ENCODE measurements at regions not wholly inside any gene's neighbourhood (a gene's known extent, or its start where the extent isn't known, plus 50 kb on each side); places are given as distances from the start of the nearest gene placed in this dataset.

- DNase-seq = no peak
- WGBS (ENCODE audit: insufficient coverage, low lambda C conversion rate) = 79% methylated on average over 2 of the region's 2 CpGs
- H3K27ac ChIP-seq (ENCODE audit: low read length) = no peak overlapping the region
- H3K27me3 ChIP-seq (ENCODE audit: control insufficient read depth, insufficient read depth, low read length) = no peaks in the 10 kb centered on the region
- no peaks in the 10 kb centered on the region for H3K9me3 ChIP-seq (ENCODE audit: control insufficient read depth, low read depth, low read length)
- no peaks in the 10 kb centered on the region for H3K4me1 ChIP-seq (ENCODE audit: control insufficient read depth, insufficient read depth, low read length)
- H3K36me3 ChIP-seq (ENCODE audit: control insufficient read depth, insufficient read depth, low read length) = no peaks in the 10 kb centered on the region
- no peak overlapping the region for H3K4me3 ChIP-seq (ENCODE audit: low read length)
Observed at GRCh38 chr2:103860016-103860415, 993.9 kb upstream of the POU3F3 start.

GRCh38 chr2:103868396-103868795, 985.5 kb upstream of the POU3F3 start:
- H3K9me3 ChIP-seq (ENCODE audit: control insufficient read depth, low read depth, low read length) = no peaks in the 10 kb centered on the region
- no peak overlapping the region for H3K4me3 ChIP-seq (ENCODE audit: low read length)
- H3K27me3 ChIP-seq (ENCODE audit: control insufficient read depth, insufficient read depth, low read length) = no peaks in the 10 kb centered on the region
- no peak overlapping the region for H3K27ac ChIP-seq (ENCODE audit: low read length)
- WGBS (ENCODE audit: insufficient coverage, low lambda C conversion rate) = no CpG with 5 or more reads among the region's 2 CpGs
- H3K36me3 ChIP-seq (ENCODE audit: control insufficient read depth, insufficient read depth, low read length) = no peaks in the 10 kb centered on the region
- H3K4me1 ChIP-seq (ENCODE audit: control insufficient read depth, insufficient read depth, low read length) = no peaks in the 10 kb centered on the region
- DNase-seq = no peak

GRCh38 chr2:103873716-103874351, 980.1 kb upstream of the POU3F3 start:
- Histone ChIP-seq H3K36me3 (ENCODE audit: control insufficient read depth, insufficient read depth, low read length) (no peaks in the 10 kb centered on the region), H3K27ac (ENCODE audit: low read length) (no peak overlapping the region), H3K27me3 (ENCODE audit: control insufficient read depth, insufficient read depth, low read length) (no peaks in the 10 kb centered on the region), H3K9me3 (ENCODE audit: control insufficient read depth, low read depth, low read length) (no peaks in the 10 kb centered on the region), H3K4me1 (ENCODE audit: control insufficient read depth, insufficient read depth, low read length) (no peaks in the 10 kb centered on the region), H3K4me3 (ENCODE audit: low read length) (no peak overlapping the region)
- 67% methylated on average over 3 of the region's 10 CpGs for WGBS (ENCODE audit: insufficient coverage, low lambda C conversion rate)
- DNase-seq = no peak

GRCh38 chr2:103875131-103875530, 978.8 kb upstream of the POU3F3 start:
- Histone ChIP-seq H3K4me1 (ENCODE audit: control insufficient read depth, insufficient read depth, low read length) (no peaks in the 10 kb centered on the region), H3K9me3 (ENCODE audit: control insufficient read depth, low read depth, low read length) (no peaks in the 10 kb centered on the region), H3K4me3 (ENCODE audit: low read length) (no peak overlapping the region), H3K36me3 (ENCODE audit: control insufficient read depth, insufficient read depth, low read length) (no peaks in the 10 kb centered on the region), H3K27ac (ENCODE audit: low read length) (no peak overlapping the region), H3K27me3 (ENCODE audit: control insufficient read depth, insufficient read depth, low read length) (no peaks in the 10 kb centered on the region)
- WGBS (ENCODE audit: insufficient coverage, low lambda C conversion rate) = no CpG with 5 or more reads among the region's 1 CpG
- DNase-seq = no peak

GRCh38 chr2:103875531-103875930, 978.4 kb upstream of the POU3F3 start:
- DNase-seq = no peak
- Histone ChIP-seq H3K9me3 (ENCODE audit: control insufficient read depth, low read depth, low read length) (no peaks in the 10 kb centered on the region), H3K27me3 (ENCODE audit: control insufficient read depth, insufficient read depth, low read length) (no peaks in the 10 kb centered on the region), H3K4me3 (ENCODE audit: low read length) (no peak overlapping the region), H3K27ac (ENCODE audit: low read length) (no peak overlapping the region), H3K36me3 (ENCODE audit: control insufficient read depth, insufficient read depth, low read length) (no peaks in the 10 kb centered on the region), H3K4me1 (ENCODE audit: control insufficient read depth, insufficient read depth, low read length) (no peaks in the 10 kb centered on the region)
- 100% methylated on average over 1 of the region's 3 CpGs for WGBS (ENCODE audit: insufficient coverage, low lambda C conversion rate)

- no peaks in the 10 kb centered on the region for H3K36me3 ChIP-seq (ENCODE audit: control insufficient read depth, insufficient read depth, low read length)
- 67% methylated on average over 1 of the region's 5 CpGs for WGBS (ENCODE audit: insufficient coverage, low lambda C conversion rate)
Observed at GRCh38 chr2:103876611-103877010, 977.3 kb upstream of the POU3F3 start.

GRCh38 chr2:103879101-103879500, 974.8 kb upstream of the POU3F3 start:
- Histone ChIP-seq H3K27ac (ENCODE audit: low read length) (no peak overlapping the region), H3K27me3 (ENCODE audit: control insufficient read depth, insufficient read depth, low read length) (no peaks in the 10 kb centered on the region), H3K4me3 (ENCODE audit: low read length) (no peak overlapping the region), H3K4me1 (ENCODE audit: control insufficient read depth, insufficient read depth, low read length) (no peaks in the 10 kb centered on the region), H3K36me3 (ENCODE audit: control insufficient read depth, insufficient read depth, low read length) (no peaks in the 10 kb centered on the region), H3K9me3 (ENCODE audit: control insufficient read depth, low read depth, low read length) (no peaks in the 10 kb centered on the region)
- WGBS (ENCODE audit: insufficient coverage, low lambda C conversion rate) = no CpG with 5 or more reads among the region's 1 CpG
- no peak for DNase-seq

More at GRCh38 chr2:103876611-103877010, 977.3 kb upstream of the POU3F3 start:
- no peak overlapping the region for H3K27ac ChIP-seq (ENCODE audit: low read length)
- H3K27me3 ChIP-seq (ENCODE audit: control insufficient read depth, insufficient read depth, low read length) = no peaks in the 10 kb centered on the region
- no peaks in the 10 kb centered on the region for H3K9me3 ChIP-seq (ENCODE audit: control insufficient read depth, low read depth, low read length)
- H3K4me1 ChIP-seq (ENCODE audit: control insufficient read depth, insufficient read depth, low read length) = no peaks in the 10 kb centered on the region
- no peak overlapping the region for H3K4me3 ChIP-seq (ENCODE audit: low read length)
- no peak for DNase-seq

GRCh38 chr2:103880081-103880834, 973.7 kb upstream of the POU3F3 start:
- Histone ChIP-seq H3K27me3 (ENCODE audit: control insufficient read depth, insufficient read depth, low read length) (no peaks in the 10 kb centered on the region), H3K4me3 (ENCODE audit: low read length) (no peak overlapping the region), H3K9me3 (ENCODE audit: control insufficient read depth, low read depth, low read length) (no peaks in the 10 kb centered on the region), H3K36me3 (ENCODE audit: control insufficient read depth, insufficient read depth, low read length) (no peaks in the 10 kb centered on the region), H3K27ac (ENCODE audit: low read length) (no peak overlapping the region), H3K4me1 (ENCODE audit: control insufficient read depth, insufficient read depth, low read length) (no peaks in the 10 kb centered on the region)
- WGBS (ENCODE audit: insufficient coverage, low lambda C conversion rate) = 88% methylated on average over 1 of the region's 4 CpGs
- no peak for DNase-seq

- Histone ChIP-seq H3K4me3 (ENCODE audit: low read length) (no peak overlapping the region), H3K27me3 (ENCODE audit: control insufficient read depth, insufficient read depth, low read length) (no peaks in the 10 kb centered on the region), H3K36me3 (ENCODE audit: control insufficient read depth, insufficient read depth, low read length) (no peaks in the 10 kb centered on the region), H3K27ac (ENCODE audit: low read length) (no peak overlapping the region), H3K4me1 (ENCODE audit: control insufficient read depth, insufficient read depth, low read length) (no peaks in the 10 kb centered on the region), H3K9me3 (ENCODE audit: control insufficient read depth, low read depth, low read length) (no peaks in the 10 kb centered on the region)
- DNase-seq = no peak
- WGBS (ENCODE audit: insufficient coverage, low lambda C conversion rate) = no CpG with 5 or more reads among the region's 1 CpG
Observed at GRCh38 chr2:103887625-103888024, 966.3 kb upstream of the POU3F3 start.

GRCh38 chr2:103896182-103896581, 957.7 kb upstream of the POU3F3 start:
- no peaks in the 10 kb centered on the region for H3K4me1 ChIP-seq (ENCODE audit: control insufficient read depth, insufficient read depth, low read length)
- no peak overlapping the region for H3K4me3 ChIP-seq (ENCODE audit: low read length)
- DNase-seq = no peak
- H3K36me3 ChIP-seq (ENCODE audit: control insufficient read depth, insufficient read depth, low read length) = no peaks in the 10 kb centered on the region
- H3K9me3 ChIP-seq (ENCODE audit: control insufficient read depth, low read depth, low read length) = no peaks in the 10 kb centered on the region
- H3K27ac ChIP-seq (ENCODE audit: low read length) = no peak overlapping the region
- no CpG with 5 or more reads among the region's 1 CpG for WGBS (ENCODE audit: insufficient coverage, low lambda C conversion rate)
- no peaks in the 10 kb centered on the region for H3K27me3 ChIP-seq (ENCODE audit: control insufficient read depth, insufficient read depth, low read length)

GRCh38 chr2:103898561-103898960, 955.4 kb upstream of the POU3F3 start:
- Histone ChIP-seq H3K27ac (ENCODE audit: low read length) (no peak overlapping the region), H3K4me1 (ENCODE audit: control insufficient read depth, insufficient read depth, low read length) (no peaks in the 10 kb centered on the region), H3K9me3 (ENCODE audit: control insufficient read depth, low read depth, low read length) (no peaks in the 10 kb centered on the region), H3K36me3 (ENCODE audit: control insufficient read depth, insufficient read depth, low read length) (no peaks in the 10 kb centered on the region), H3K4me3 (ENCODE audit: low read length) (no peak overlapping the region), H3K27me3 (ENCODE audit: control insufficient read depth, insufficient read depth, low read length) (no peaks in the 10 kb centered on the region)
- DNase-seq = no peak
- WGBS (ENCODE audit: insufficient coverage, low lambda C conversion rate) = no CpG with 5 or more reads among the region's 3 CpGs
